Stimulated activated CD4-positive, alpha-beta T cell treated with anti-CD3 and anti-CD28 coated beads, Interleukin-4, amount 100 ng/mL, for 1 hour (primary cell): ENCODE measurements at regions not wholly inside any gene's neighbourhood (a gene's known extent, or its start where the extent isn't known, plus 50 kb on each side); places are given as distances from the start of the nearest gene placed in this dataset.

Experiments used
- DNase-seq: peaks from one replicate; pipeline ENCODE4 v3.0.0-alpha.2; 2020

- no peak for DNase-seq
Measured at GRCh38 chr1:47555841-47556560, 118.2 kb downstream of the FOXD2 start.

- DNase-seq = no peak
Measured at GRCh38 chr1:47557066-47557465, 119.2 kb downstream of the FOXD2 start.

DNA sequence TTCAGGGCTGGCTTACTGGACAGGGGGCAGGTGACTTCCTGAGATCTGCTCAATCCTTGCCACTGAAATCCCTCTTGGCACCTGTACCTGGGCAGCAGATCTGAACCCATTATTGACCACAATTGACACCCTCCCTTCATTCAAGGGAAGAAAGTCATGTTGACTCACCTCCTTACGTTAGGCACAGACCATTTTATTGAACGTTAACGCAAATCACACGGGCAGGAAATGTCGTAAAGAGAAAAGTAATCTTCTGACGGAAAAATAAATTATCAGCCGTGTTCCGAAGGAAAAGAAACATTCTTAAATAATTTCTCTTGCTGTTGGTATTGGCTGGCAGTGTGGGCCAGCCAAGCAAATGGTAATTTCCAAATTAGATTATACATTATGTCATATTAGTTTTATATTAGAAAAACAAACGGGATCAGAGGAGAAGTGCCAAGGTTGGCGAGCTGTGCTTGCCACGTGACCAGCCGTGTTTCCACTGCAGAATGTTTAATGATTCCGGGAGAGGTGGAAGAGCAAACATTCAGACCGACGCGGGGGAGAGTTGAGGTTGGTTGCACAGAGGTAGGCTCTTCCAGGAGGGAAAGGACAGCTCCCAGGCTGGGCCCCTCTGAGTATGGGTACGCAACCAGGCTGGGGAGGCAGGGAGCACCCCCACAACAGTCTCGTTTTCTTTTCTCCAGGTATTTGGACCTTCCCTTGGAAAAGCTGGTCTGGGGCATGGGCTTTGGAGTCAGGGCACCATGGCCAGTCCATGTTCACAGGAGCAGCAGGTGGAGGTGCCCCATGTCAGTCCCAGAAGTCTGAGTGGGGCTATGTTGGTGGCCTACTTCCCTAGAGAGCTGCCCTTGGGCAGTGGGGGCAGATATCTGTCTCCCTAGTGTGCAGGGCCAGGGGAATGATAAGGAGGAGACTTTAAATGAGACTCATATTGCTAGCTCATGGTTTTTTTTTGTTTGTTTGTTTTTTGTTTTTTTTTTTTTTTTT is 121.1 kb downstream of the FOXD2 start:
- no peak for DNase-seq

GRCh38 chr1:47559944-47560695 is 122.3 kb downstream of the FOXD2 start:
- DNase-seq = no peak

DNA sequence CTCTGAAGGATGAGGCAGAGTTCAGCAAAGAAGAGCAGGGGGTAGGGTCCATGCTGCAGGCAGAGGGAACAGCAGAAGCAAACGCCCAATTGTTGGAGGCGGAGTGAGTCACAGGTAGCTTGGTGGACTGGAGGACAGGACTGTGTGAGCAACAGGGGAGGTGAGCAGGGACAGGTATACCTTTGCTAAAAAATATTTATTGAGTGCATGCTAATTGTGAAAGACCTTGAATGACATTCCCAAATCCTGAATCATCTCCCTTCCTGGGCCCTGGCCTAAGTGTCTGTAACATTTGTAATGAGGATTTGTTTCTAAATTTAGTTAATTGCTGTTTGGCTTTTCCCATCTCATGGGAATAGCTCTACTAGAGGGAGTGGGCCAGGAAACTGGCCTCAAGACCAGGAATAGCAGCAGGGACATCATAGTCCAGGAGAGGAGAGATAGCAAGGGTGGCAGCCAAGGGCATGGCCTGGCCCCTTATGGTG is 123.7 kb downstream of the FOXD2 start:
- no peak for DNase-seq

GRCh38 chr1:47562147-47562546 is 124.3 kb downstream of the FOXD2 start:
- DNase-seq = no peak

DNA sequence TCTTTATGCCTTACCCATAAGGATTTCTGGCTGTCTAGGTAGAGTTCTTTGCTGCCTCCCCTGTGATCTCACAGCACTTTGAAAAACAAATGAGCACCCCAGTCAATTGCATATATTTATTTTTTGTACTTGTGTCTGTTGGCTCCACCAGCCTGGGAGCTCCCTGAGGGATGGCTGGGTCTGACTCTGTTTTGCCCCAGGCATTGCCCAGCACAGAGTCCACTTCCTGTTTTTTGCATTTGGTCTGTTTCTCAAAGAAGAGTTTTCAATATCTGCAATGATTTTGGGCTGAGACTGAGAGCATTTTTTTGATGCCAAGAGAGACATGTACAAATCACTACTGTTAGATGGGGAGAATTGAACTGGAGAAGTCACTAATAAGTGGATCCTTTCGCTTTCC is 125.0 kb downstream of the FOXD2 start:
- DNase-seq = no peak

- DNase-seq = no peak
Measured at GRCh38 chr1:47563201-47563600, 125.4 kb downstream of the FOXD2 start.

DNA sequence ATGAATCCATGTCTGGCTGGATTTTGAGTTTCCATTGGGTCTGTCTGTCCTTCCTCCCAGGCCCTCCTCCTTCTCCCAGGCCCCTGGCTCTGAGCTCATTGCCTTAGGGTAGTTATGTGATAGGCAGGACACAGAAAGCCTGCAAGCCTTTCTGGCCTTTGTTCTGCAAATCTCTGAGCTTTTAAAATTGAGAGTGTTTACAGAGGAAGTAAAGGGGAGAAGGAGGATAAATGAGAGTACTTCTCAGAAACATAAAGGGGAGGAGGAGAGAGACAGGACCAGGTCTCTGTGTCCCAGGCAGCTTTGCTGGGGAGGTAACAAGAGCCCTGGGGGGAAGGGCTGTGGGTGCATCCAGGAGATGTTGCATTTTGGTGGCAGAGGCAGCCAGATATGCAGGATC is 126.7 kb downstream of the FOXD2 start:
- DNase-seq = no peak

DNA sequence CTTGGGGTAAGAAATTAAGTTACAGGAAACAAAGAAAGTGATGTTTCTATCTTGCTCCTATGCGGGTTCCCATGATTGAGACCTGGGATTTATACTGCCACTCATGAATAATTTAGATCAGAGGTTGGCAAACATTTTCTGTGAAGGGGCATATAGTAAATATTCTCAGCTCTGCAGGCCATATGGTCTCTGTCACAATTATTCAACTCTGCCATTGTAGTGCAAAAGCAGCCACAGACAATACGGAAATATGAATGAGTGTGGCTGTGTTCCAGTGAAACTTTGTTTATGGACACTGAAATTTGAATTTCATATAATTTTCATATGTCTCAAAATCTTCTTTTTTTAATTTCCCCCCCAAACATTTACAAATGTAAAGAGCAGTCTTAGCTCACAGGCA is 127.2 kb downstream of the FOXD2 start:
- no peak for DNase-seq

- no peak for DNase-seq
Measured at GRCh38 chr1:47565676-47566075, 127.8 kb downstream of the FOXD2 start.

DNA sequence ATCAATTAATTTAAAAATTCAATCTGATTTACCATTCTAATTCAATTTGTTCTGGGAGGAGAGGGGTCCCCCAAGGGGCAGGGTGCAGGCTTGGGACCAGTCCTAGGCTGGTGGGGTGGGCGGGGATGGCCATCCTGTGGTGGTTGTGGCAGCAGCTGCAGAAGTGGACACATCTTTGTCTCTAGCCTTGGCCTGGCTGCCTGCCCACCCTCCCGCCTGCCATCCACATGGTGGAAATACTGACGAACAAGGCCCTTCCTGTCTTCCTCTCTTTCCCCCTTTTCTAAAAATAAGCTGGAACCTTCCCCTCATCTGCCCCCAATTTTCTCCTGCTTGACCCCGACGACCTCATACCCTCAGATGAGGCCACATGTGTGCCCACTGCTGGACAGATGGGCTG is 130.9 kb downstream of the FOXD2 start:
- no peak for DNase-seq

DNA sequence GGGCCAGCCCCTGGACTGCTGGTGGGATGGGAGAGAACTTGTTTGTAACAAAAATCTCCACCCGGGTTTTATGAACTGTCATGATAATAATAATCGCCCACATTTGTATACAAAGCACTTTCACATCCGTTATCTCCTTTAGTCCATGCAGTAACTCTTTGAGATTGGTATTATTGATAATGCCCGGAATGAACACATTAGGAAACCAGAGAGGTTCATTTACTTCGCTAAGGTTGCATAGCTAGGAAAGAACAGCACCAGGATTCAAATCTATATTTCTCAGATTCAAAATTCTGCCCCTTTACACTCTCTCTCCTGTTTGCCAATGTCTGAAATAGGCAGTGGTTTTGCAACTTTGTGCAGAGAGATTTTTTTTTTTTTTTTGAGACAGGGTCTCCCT is 131.4 kb downstream of the FOXD2 start:
- no peak for DNase-seq

- no peak for DNase-seq
Measured at GRCh38 chr1:47569681-47570470, 132.0 kb downstream of the FOXD2 start.

DNA sequence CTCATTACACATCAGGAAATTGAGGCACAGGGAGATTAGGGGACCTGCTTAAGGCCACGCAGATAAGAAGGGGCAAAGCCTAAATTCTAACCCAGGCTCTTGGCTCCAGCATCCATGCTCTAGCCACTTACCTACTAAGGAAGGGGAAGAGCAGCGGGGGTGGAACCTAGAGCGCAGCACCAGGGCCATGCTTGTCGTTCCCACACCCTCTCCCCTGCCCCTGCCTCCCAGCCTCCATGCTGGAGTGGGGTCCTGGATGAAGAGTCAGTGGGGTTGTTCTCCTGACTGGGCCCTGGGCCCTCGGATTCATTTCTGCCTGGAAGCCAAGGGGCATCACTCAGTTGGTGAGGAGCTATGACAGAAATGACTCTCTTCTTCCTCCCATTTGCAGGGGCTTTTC is 133.3 kb downstream of the FOXD2 start:
- no peak for DNase-seq

DNA sequence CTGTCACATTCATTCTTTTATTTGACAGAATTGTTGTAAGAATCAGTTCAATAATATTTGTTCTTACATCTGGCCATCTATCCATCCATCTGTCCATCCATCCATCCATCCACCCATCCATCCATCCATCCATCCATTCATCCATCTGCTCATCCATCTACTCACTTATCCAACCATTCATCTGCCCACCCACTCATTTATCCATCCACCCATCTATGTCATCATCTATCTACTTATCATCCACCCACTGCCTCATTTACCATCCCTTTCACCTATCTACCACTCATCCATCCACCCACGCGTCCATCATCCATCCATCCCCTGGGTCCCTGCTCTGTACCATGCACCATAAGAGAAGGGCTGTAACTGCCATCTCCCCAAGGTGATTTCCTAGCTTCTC is 134.1 kb downstream of the FOXD2 start:
- no peak for DNase-seq

DNA sequence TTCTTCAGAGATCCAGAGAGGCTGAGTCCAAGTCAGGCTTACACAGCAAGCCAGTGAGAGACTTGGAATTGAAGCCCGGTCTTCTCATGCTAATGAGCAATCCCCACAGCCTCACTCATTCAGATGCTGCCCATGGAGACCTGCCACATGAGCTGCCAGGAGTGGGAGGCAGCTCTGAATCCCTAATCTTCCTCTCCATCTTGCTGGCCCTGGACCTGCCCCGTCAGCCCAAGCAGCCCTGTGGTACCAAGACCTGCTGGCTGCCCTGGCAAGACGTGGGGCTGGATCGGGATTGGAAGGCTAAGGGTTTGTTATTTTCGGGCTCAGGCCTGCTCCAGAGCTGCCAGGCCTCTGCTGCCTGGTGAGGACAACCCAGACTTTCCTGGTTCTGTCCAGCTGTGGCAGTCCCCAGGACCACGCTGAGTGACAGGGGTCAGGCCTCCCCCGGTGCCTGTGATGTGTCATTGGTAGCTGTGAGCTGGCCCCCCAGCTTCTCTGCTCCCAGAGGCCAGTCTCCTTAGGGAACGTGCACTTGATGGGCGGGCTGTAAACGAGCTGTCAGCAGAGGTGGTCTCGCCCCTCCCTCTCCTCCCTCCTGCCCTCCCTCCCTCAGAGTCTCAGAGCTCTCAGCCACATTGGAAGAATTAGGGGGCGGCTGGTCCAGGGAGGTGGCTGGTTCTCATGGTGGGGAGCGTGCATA is 135.0 kb downstream of the FOXD2 start:
- no peak for DNase-seq

DNA sequence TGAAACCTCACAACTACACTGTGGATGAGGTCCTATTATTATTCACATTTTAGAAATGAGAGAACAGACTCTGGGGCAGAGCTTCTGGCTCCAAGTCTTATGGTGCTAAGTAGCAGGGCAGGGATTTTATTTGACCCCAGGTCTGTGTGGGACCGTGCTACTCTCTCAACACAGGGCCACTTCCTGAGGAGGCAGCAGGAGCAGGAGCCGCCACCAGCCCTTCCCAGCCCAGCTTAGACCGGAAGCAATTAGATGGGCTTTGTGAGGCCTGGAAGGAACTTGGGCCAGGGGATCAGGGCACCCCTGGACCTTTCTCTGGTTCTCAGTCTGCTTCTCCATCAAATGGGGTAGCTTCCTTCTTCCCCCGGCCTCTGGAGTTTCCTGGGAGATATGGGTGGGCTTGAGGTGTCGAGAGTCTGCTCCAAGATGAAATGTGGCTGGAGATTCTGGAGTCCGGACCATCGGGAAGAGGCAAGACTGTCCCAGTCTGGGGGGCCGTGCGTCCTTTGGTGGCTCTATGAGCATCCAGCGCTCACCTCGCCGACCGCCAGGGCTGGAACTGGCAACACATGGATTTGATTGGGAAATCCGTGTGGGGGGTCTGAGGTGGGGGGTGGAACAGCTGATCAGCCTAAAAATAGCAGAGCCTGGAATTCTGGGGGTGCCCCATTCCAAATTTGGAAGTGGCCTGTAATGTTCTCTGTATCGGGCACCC is 136.8 kb downstream of the FOXD2 start:
- no peak for DNase-seq

- DNase-seq = no peak
Measured at GRCh38 chr1:47575855-47576757, 138.3 kb downstream of the FOXD2 start.

GRCh38 chr1:47576758-47577115 is 138.9 kb downstream of the FOXD2 start:
- no peak for DNase-seq
